Activated CD8-positive, alpha-beta memory T cell treated with anti-CD3 and anti-CD28 coated beads for 48 hours (primary cell): ENCODE measurements at regions not wholly inside any gene's neighbourhood (a gene's known extent, or its start where the extent isn't known, plus 50 kb on each side); places are given as distances from the start of the nearest gene placed in this dataset.

Experiments
- DNase-seq, 3 experiments: peaks; one replicate each; pipeline ENCODE4 v3.0.0-alpha.2; 2020; ENCODE audit warnings: low read depth in 2 of 3, low spot score in 2 of 3

GRCh38 chr14:30496852-30497251, 62.1 kb upstream of the G2E3 start:
- DNase-seq, result no peak

- no peak for DNase-seq
These were observed 59.6 kb upstream of the G2E3 start for GRCh38 chr14:30499358-30499757.

GRCh38 chr14:30500222-30500621, 58.7 kb upstream of the G2E3 start:
- no peak for DNase-seq

GRCh38 chr14:30507209-30507608, 51.7 kb upstream of the G2E3 start:
- no peak for DNase-seq
